ENCODE measurements at regions not wholly inside any gene's neighbourhood (a gene's known extent, or its start where the extent isn't known, plus 50 kb on each side); places are given as distances from the start of the nearest gene placed in this dataset.

- H3K4me3 ChIP-seq (ENCODE audit: low read length) = no peak overlapping the region
- WGBS (ENCODE audit: insufficient coverage) = 82% methylated on average over 1 of the region's 1 CpG
- peaks cover 24 to 60% of the 10 kb centered on the region in 2 donors for H3K27me3 Mint-ChIP-seq (ENCODE audit: low read depth in 2 of 2)
- H3K4me1 ChIP-seq (ENCODE audit: control insufficient read depth, insufficient read depth, low read length) = peaks cover 6% of the 10 kb centered on the region
- no peak overlapping the region for H3K4me3 Mint-ChIP-seq
- H3K27ac Mint-ChIP-seq = no peak overlapping the region
- H3K36me3 ChIP-seq (ENCODE audit: control insufficient read depth, insufficient read depth, low read length) = no peaks in the 10 kb centered on the region
- H3K9me3 Mint-ChIP-seq = no peaks in the 10 kb centered on the region
- peaks cover 8% of the 10 kb centered on the region in 2 donors for H3K4me1 Mint-ChIP-seq
- ATAC-seq = no peak
- no peak for TF ChIP-seq CTCF (IDR thresholded peaks at IDR 0.05)
- H3K27me3 ChIP-seq (ENCODE audit: control insufficient read depth, insufficient read depth, low read length) = peaks cover 3% of the 10 kb centered on the region
- H3K9me3 ChIP-seq (ENCODE audit: control insufficient read depth, insufficient read depth, low read length) = no peaks in the 10 kb centered on the region
- H3K36me3 Mint-ChIP-seq = no peaks in the 10 kb centered on the region
- H3K27ac ChIP-seq (ENCODE audit: low read length) = no peak overlapping the region
- no peak for DNase-seq
- intact Hi-C loops (cut with micrococcal nuclease) = no loop called here
These were observed 145.3 kb upstream of the ECI2 start for GRCh38 chr6:4280707-4281106.

GRCh38 chr6:4280031-4280430 is 144.7 kb upstream of the ECI2 start:
- Histone ChIP-seq H3K4me3 (ENCODE audit: low read length) (no peak overlapping the region), H3K4me1 (ENCODE audit: control insufficient read depth, insufficient read depth, low read length) (peaks cover 6% of the 10 kb centered on the region), H3K27me3 (ENCODE audit: control insufficient read depth, insufficient read depth, low read length) (peaks cover 5% of the 10 kb centered on the region), H3K27ac (ENCODE audit: low read length) (no peak overlapping the region), H3K9me3 (ENCODE audit: control insufficient read depth, insufficient read depth, low read length) (no peaks in the 10 kb centered on the region), H3K36me3 (ENCODE audit: control insufficient read depth, insufficient read depth, low read length) (no peaks in the 10 kb centered on the region)
- H3K4me1 Mint-ChIP-seq = peaks cover 8% of the 10 kb centered on the region in 2 donors
- ATAC-seq (no peak), DNase-seq (no peak)
- H3K27ac Mint-ChIP-seq = no peak overlapping the region
- no peak for TF ChIP-seq CTCF (IDR thresholded peaks at IDR 0.05)
- H3K9me3 Mint-ChIP-seq = no peaks in the 10 kb centered on the region
- peaks cover 24 to 60% of the 10 kb centered on the region in 2 donors for H3K27me3 Mint-ChIP-seq (ENCODE audit: low read depth in 2 of 2)
- H3K36me3 Mint-ChIP-seq = no peaks in the 10 kb centered on the region
- intact Hi-C loops (cut with micrococcal nuclease) = no loop called here
- H3K4me3 Mint-ChIP-seq = no peak overlapping the region
- WGBS (ENCODE audit: insufficient coverage) = 96% methylated on average over 7 of the region's 7 CpGs

GRCh38 chr6:4274382-4275082 is 139.2 kb upstream of the ECI2 start:
- no peaks in the 10 kb centered on the region for H3K9me3 Mint-ChIP-seq
- H3K4me3 Mint-ChIP-seq = no peak overlapping the region
- Histone ChIP-seq H3K4me3 (ENCODE audit: low read length) (no peak overlapping the region), H3K27ac (ENCODE audit: low read length) (no peak overlapping the region), H3K36me3 (ENCODE audit: control insufficient read depth, insufficient read depth, low read length) (no peaks in the 10 kb centered on the region), H3K27me3 (ENCODE audit: control insufficient read depth, insufficient read depth, low read length) (peaks cover 2% of the 10 kb centered on the region), H3K9me3 (ENCODE audit: control insufficient read depth, insufficient read depth, low read length) (no peaks in the 10 kb centered on the region), H3K4me1 (ENCODE audit: control insufficient read depth, insufficient read depth, low read length) (no peaks in the 10 kb centered on the region)
- DNase-seq = no peak
- no peaks in the 10 kb centered on the region for H3K36me3 Mint-ChIP-seq
- intact Hi-C loops (cut with micrococcal nuclease) = no loop called here
- no peak for ATAC-seq
- peaks cover 12 to 21% of the 10 kb centered on the region in 2 donors for H3K27me3 Mint-ChIP-seq (ENCODE audit: low read depth in 2 of 2)
- WGBS (ENCODE audit: insufficient coverage) = 38% methylated on average over 2 of the region's 2 CpGs
- H3K4me1 Mint-ChIP-seq = no peaks in the 10 kb centered on the region
- no peak overlapping the region for H3K27ac Mint-ChIP-seq
- no peak for TF ChIP-seq CTCF (IDR thresholded peaks at IDR 0.05)

GRCh38 chr6:4272996-4273395 is 137.6 kb upstream of the ECI2 start:
- Mint-ChIP-seq H3K9me3 (no peaks in the 10 kb centered on the region), H3K27ac (no peak overlapping the region), H3K4me1 (no peaks in the 10 kb centered on the region), H3K27me3 (ENCODE audit: low read depth in 2 of 2) (peaks cover 8 to 10% of the 10 kb centered on the region in 2 donors), H3K4me3 (no peak overlapping the region), H3K36me3 (no peaks in the 10 kb centered on the region)
- H3K36me3 ChIP-seq (ENCODE audit: control insufficient read depth, insufficient read depth, low read length) = no peaks in the 10 kb centered on the region
- H3K4me1 ChIP-seq (ENCODE audit: control insufficient read depth, insufficient read depth, low read length) = no peaks in the 10 kb centered on the region
- TF ChIP-seq CTCF (IDR thresholded peaks at IDR 0.05) = no peak
- DNase-seq (no peak), ATAC-seq (no peak)
- H3K4me3 ChIP-seq (ENCODE audit: low read length) = no peak overlapping the region
- intact Hi-C loops (cut with micrococcal nuclease) = no loop called here
- no peak overlapping the region for H3K27ac ChIP-seq (ENCODE audit: low read length)
- no peaks in the 10 kb centered on the region for H3K9me3 ChIP-seq (ENCODE audit: control insufficient read depth, insufficient read depth, low read length)
- 94% methylated on average over 6 of the region's 6 CpGs for WGBS (ENCODE audit: insufficient coverage)
- H3K27me3 ChIP-seq (ENCODE audit: control insufficient read depth, insufficient read depth, low read length) = peaks cover 2% of the 10 kb centered on the region
